Body of pancreas (tissue), 4 donors: ENCODE measurements at regions not wholly inside any gene's neighbourhood (a gene's known extent, or its start where the extent isn't known, plus 50 kb on each side); places are given as distances from the start of the nearest gene placed in this dataset.

Experiments
- ATAC-seq: fragments of 150-250 bp; one replicate; pipeline ENCODE4 v1.9.1; 2016
- DNase-seq, 4 donors: peaks; one replicate each; pipeline ENCODE4 v3.0.0-alpha.2; 2019
- H3K27ac ChIP-seq, 4 donors: fragments of 200-600 bp; sonication (generic); 1 replicate in 3 of 4; 2 replicates in 1 of 4; pipeline versions ENCODE4 v1.5.1 to v1.6.1; 2016 to 2019; ENCODE audit warnings: mild to moderate bottlenecking in 1 of 4, mixed read lengths in 1 of 4, moderate library complexity in 1 of 4
- H3K27me3 ChIP-seq, 2 donors: fragments of 200-600 bp; sonication (generic); one replicate each; pipeline ENCODE4 v1.6.0; 2016; ENCODE audit warnings: mild to moderate bottlenecking in 1 of 2
- H3K36me3 ChIP-seq, 2 donors: fragments of 200-600 bp; sonication (generic); replicated peaks in 1 of 2; 2 replicates each; pipeline ENCODE4 v1.5.1; 2016; ENCODE audit warnings: low read depth in 2 of 2; ENCODE audit not compliant: insufficient read depth in 1 of 2
- H3K4me1 ChIP-seq: fragments of 200-600 bp; sonication (generic); one replicate; pipeline ENCODE4 v1.6.0; 2016
- H3K4me3 ChIP-seq, 2 donors: fragments of 200-600 bp; sonication (generic); 1 replicate in 1 of 2; 2 replicates in 1 of 2; pipeline ENCODE4 v1.5.1; 2016 to 2019
- H3K9me3 ChIP-seq, 3 donors: fragments of 200-600 bp; sonication (generic); 1 replicate in 2 of 3; 2 replicates in 1 of 3; pipeline ENCODE4 v1.5.1; 2016
- CTCF ChIP-seq, 7 experiments: fragments of 450-650 bp in 4 of 7; fragments of 200-600 bp in 3 of 7; sonication (generic) in 3 of 7; IDR thresholded peaks; one replicate each; pipeline ENCODE4 v1.5.1; 2016 to 2019; ENCODE audit warnings: antibody characterized with exemption in 7 of 7
- POLR2A ChIP-seq, 3 donors: fragments of 450-650 bp; IDR thresholded peaks; one replicate each; pipeline ENCODE4 v1.6.1; 2016; ENCODE audit warnings: antibody characterized with exemption in 3 of 3, mild to moderate bottlenecking in 2 of 3
- WGBS, 2 donors: methylation state at CpG; one replicate each; pipeline ENCODE4 v1.1.5; 2017; 5-methylcytosine and 5-hydroxymethylcytosine counted together
- intact Hi-C: fragments of 100-400 bp; cut with DNase I; formaldehyde crosslinking; loops from one replicate; pipeline ENCODE4 v1.15.1; 2023

- H3K27ac ChIP-seq: no peak overlapping the region
- DNase-seq (no peak), ATAC-seq (no peak)
- no peak overlapping the region for H3K4me3 ChIP-seq
- intact Hi-C loops: no loop called here
- no peaks in the 10 kb centered on the region for H3K27me3 ChIP-seq
- H3K9me3 ChIP-seq: no peaks in the 10 kb centered on the region
- no peaks in the 10 kb centered on the region for H3K4me1 ChIP-seq
- no peak for TF ChIP-seq POLR2A (IDR thresholded peaks at IDR 0.05)
- TF ChIP-seq CTCF (IDR thresholded peaks at IDR 0.05): no peak
- WGBS, 2 donors: 93 to 98% methylated on average over 3 of the region's 3 CpGs
- no peaks in the 10 kb centered on the region for H3K36me3 ChIP-seq
Observed at GRCh38 chr14:23804817-23805216, 148.8 kb upstream of the DHRS4 start.

GRCh38 chr14:23805761-23806160 lies 147.8 kb upstream of the DHRS4 start:
- H3K27me3 ChIP-seq: no peaks in the 10 kb centered on the region
- ATAC-seq (no peak), DNase-seq (no peak)
- intact Hi-C loops: no loop called here
- TF ChIP-seq POLR2A (IDR thresholded peaks at IDR 0.05) (no peak), CTCF (IDR thresholded peaks at IDR 0.05) (no peak)
- no peaks in the 10 kb centered on the region for H3K36me3 ChIP-seq
- H3K9me3 ChIP-seq: no peaks in the 10 kb centered on the region
- no peaks in the 10 kb centered on the region for H3K4me1 ChIP-seq
- H3K4me3 ChIP-seq: no peak overlapping the region
- H3K27ac ChIP-seq: no peak overlapping the region

GRCh38 chr14:23814527-23815256 lies 138.9 kb upstream of the DHRS4 start:
- Histone ChIP-seq H3K9me3 (no peaks in the 10 kb centered on the region), H3K4me1 (no peaks in the 10 kb centered on the region), H3K36me3 (no peaks in the 10 kb centered on the region), H3K27me3 (no peaks in the 10 kb centered on the region), H3K27ac (no peak overlapping the region), H3K4me3 (no peak overlapping the region)
- ATAC-seq (no peak), DNase-seq (no peak)
- intact Hi-C loops: no loop called here
- TF ChIP-seq CTCF (IDR thresholded peaks at IDR 0.05): no peak
- TF ChIP-seq POLR2A (IDR thresholded peaks at IDR 0.05): no peak
- WGBS, 2 donors: 83 to 86% methylated on average over 6 of the region's 6 CpGs

- Histone ChIP-seq H3K36me3 (no peaks in the 10 kb centered on the region), H3K27ac (no peak overlapping the region), H3K27me3 (no peaks in the 10 kb centered on the region), H3K4me1 (no peaks in the 10 kb centered on the region), H3K9me3 (no peaks in the 10 kb centered on the region), H3K4me3 (no peak overlapping the region)
- TF ChIP-seq CTCF (IDR thresholded peaks at IDR 0.05) (no peak), POLR2A (IDR thresholded peaks at IDR 0.05) (no peak)
- 87 to 94% methylated on average over 5 of the region's 5 CpGs for WGBS, 2 donors
- DNase-seq: no peak
- intact Hi-C loops: no loop called here
- no peak for ATAC-seq
Observed at GRCh38 chr14:23816371-23816770, 137.2 kb upstream of the DHRS4 start.

- Histone ChIP-seq H3K4me1 (no peaks in the 10 kb centered on the region), H3K27ac (no peak overlapping the region), H3K9me3 (no peaks in the 10 kb centered on the region), H3K4me3 (no peak overlapping the region), H3K27me3 (no peaks in the 10 kb centered on the region), H3K36me3 (no peaks in the 10 kb centered on the region)
- ATAC-seq (no peak), DNase-seq (no peak)
- TF ChIP-seq CTCF (IDR thresholded peaks at IDR 0.05): no peak
- TF ChIP-seq POLR2A (IDR thresholded peaks at IDR 0.05): no peak
- WGBS, 2 donors: 68 to 85% methylated on average over 3 to 4 of the region's 4 CpGs
- intact Hi-C loops: no loop called here
Observed at GRCh38 chr14:23817164-23817767, 136.3 kb upstream of the DHRS4 start.
